ENCODE measurements at regions not wholly inside any gene's neighbourhood (a gene's known extent, or its start where the extent isn't known, plus 50 kb on each side); places are given as distances from the start of the nearest gene placed in this dataset.
A peak's percentile ranks its signal among the peaks of the same experiment; 100 is the strongest.

DNA sequence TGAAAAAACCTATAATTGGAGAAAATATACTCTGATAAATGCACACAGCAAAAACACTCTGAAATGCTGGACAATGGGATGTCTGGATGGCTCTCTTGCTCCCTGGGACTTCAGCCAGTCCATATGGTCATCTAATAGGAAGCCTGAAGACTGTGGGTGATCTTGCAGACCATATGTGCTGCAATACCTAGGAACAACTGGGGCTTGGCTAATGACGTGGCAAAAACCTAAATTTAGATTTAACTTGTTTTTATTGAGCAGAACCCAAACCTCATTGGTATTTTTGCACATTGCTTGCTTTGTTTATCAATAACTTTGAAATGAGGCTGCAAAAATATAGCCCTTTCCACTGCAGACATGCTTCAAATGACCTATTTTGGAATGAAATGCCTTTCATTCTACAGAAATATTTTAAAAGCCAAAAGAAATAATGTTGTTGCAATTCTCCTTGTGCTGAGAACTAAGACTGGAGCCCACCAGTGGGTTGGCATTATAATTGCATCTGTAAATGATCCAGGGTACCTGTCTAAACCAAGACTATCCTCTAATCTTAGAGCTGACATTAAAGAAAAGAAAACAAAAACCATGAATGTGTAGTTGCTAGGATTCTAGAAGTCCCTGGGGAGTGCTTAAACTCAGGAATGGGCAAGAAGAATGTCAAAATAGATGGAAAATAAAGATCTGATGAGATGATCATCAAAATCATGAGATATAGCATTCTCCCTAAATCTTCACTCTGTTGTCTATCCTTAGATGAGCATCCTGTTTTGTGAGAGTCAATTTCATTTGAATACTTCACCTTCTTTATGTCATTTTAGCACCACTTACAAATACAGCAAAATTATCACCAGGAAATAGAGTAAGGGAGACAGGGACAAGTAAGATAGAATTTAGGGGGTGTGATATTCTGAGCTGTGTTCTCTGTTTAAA, 152.1 kb upstream of the RIMS1 start:
- DNase-seq, result no peak

DNA sequence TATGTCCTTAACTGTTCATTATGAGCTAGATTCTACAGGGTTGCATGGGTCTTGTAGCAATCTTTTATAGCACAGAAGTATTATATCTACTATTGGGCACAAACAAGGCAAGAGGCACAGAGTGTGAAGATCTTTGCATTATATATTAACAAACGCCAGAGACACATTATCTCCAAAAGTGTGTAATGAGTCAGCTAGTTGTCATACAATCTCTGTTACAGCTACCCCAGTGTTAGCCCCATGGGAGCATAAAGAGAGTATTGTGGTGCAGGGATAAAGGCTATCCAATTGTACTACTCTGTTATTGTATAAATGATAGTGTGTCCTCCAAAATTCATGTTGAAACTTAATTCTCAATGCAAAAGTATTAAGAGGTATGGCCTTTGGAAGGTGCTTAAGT, 148.4 kb upstream of the RIMS1 start:
- DNase-seq, result no peak

DNA sequence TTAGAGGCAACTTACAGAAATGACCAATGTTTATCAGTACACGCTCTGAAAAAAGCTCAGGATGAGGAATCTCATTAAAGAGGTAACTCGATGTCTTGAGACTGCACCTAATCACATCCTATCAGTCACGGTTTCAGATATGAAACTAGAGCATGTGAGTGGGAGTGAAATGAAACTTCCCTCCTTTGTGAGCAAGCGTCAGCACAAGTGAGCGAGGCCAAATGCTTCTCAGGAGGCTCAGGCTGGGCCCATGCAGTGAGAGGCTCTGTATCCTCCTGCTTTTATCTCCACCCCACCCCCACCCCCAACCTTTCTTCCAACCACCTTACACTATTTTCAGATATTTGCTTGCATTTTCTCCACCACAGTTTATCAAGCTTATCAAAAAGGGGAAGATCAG, 140.8 kb upstream of the RIMS1 start:
- no peak for DNase-seq

DNA sequence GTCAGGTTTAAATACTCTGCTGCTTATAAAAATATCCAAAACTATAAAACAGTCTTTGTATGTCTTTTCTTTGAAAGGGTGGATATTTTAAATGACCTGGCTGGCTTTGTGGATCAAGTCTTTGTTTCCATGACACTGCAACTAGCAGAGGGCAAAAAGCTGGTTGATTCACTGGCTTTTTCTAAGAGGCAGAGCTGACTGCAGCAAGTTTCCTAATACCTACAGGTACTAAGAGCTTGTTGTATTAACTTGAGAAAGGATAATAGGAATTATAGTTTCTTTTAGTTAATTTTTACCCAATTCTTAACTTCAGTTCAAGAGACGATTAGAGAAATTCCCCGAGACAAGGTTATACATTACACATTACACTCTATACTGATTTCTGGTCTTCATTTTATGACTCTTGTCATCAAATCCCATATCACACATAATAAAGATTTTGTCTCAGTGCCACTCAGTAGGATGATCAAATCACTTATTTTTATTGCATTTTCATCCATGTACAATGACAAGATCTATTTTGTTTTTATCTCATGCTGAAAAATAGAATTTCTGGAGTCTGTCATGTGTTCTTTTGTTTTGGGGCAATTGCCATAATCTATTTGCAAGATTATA, 120.1 kb upstream of the RIMS1 start:
- no peak for DNase-seq

DNA sequence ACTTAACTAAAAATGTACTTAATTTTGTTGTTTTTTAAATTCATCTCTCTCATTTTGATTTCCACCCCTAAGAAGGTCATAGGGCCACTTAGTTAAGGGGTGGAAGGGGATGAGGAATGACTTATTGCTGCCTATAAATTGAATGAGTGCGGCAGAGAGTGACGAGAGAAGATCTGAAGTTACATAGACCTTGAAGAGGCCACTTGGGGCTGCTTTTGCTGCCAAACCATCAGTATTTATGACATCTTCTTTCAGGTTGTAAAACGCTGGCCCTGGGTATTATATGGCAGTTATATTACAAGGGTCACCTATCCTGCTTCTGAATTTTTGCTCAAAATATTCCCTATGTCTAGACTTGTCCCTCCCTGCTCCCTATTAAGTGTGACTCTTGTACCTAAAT, 119.6 kb upstream of the RIMS1 start:
- no peak for DNase-seq

GRCh38 chr6:71768356-71768755, 118.0 kb upstream of the RIMS1 start:
- no peak for DNase-seq

GRCh38 chr6:71808865-71809264, 77.5 kb upstream of the RIMS1 start:
- no peak for DNase-seq

DNA sequence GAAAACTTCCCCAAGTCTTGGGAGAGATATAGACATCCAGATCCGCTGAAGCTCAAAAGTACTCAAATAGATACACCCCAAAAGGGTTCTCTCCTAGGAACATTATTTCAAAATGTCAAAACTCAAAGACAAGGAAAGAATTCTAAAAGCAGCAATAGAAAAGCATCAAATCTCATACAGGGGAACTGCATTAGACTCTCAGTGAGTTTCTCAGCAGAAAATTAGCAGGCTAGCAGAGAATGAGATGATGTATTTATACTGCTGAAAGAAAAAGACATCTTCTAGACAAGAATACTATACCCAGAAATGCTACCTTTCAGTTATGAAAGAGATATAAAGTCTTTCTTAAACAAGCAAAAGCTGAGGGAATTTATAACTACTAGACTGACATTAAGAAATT, 75.5 kb upstream of the RIMS1 start:
- DNase-seq, result no peak

- no peak for DNase-seq
Measured at GRCh38 chr6:71822625-71823024, 63.7 kb upstream of the RIMS1 start.

DNA sequence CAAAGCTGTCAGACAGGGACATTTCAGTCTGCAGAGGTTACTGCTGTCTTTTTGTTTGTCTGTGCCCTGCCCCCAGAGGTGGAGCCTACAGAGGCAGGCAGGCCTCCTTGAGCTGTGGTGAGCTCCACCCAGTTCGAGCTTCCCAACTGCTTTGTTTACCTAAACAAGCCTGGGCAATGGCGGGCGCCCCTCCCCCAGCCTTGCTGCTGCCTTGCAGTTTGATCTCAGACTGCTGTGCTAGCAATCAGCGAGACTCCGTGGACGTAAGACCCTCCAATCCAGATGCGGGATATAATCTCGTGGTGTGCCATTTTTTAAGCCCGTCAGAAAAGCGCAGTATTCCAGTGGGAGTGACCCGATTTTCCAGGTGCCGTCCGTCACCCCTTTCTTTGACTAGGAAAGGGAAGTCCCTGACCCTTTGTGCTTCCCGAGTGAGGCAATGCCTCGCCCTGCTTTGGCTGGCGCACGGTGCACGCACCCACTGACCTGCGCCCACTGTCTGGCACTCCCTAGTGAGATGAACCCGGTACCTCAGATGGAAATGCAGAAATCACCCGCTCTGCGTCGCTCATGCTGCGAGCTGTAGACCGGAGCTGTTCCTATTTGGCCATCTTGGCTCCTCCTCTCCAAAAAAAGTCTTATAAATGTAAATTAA, 54.1 kb upstream of the RIMS1 start:
- DNase-seq, result peak; percentile 21

Measured in NCI-H774 (cell line).